Left ventricle myocardium superior (tissue), 1 donor: ENCODE measurements at regions not wholly inside any gene's neighbourhood (a gene's known extent, or its start where the extent isn't known, plus 50 kb on each side); places are given as distances from the start of the nearest gene placed in this dataset.

ENCODE experiments used
- ATAC-seq: fragments of 200-7000 bp; cut with Tn5 transposase; one replicate; pipeline ENCODE4 v1.9.1; 2020; ENCODE audit warnings: mild to moderate bottlenecking, moderate library complexity
- DNase-seq: peaks from one replicate; pipeline ENCODE4 v3.0.0-alpha.2; 2020
- intact Hi-C: fragments of 100-400 bp; cut with micrococcal nuclease; formaldehyde crosslinking; loops from one replicate; pipeline ENCODE4 v1.11.0; 2022
- donor health status: DM: no; HTN: yes; CAD: no; lungs with severe emphysema.

- intact Hi-C loops = no loop called here
- peak; percentile 99 for ATAC-seq
Observed at GRCh38 chr1:195954848-195955247, 653.4 kb downstream of the KCNT2 start.

GRCh38 chr1:195951313-195951712, 656.9 kb downstream of the KCNT2 start:
- ATAC-seq (no peak), DNase-seq (no peak)
- intact Hi-C loops = no loop called here

More at GRCh38 chr1:195954848-195955247, 653.4 kb downstream of the KCNT2 start:
- DNase-seq = peak; percentile 57

GRCh38 chr1:195948123-195948895, 659.9 kb downstream of the KCNT2 start:
- no peak for ATAC-seq
- intact Hi-C loops = no loop called here
- no peak for DNase-seq

- intact Hi-C loops = no loop called here
- ATAC-seq (no peak), DNase-seq (no peak)
Observed at GRCh38 chr1:195946500-195946899, 661.7 kb downstream of the KCNT2 start.

- ATAC-seq = no peak
- no peak for DNase-seq
- intact Hi-C loops = no loop called here
Observed at GRCh38 chr1:195941795-195942194, 666.4 kb downstream of the KCNT2 start.

- intact Hi-C loops = no loop called here
- ATAC-seq = no peak
- DNase-seq = no peak
Observed at GRCh38 chr1:195941314-195941713, 666.9 kb downstream of the KCNT2 start.

GRCh38 chr1:195939844-195940243, 668.4 kb downstream of the KCNT2 start:
- DNase-seq (no peak), ATAC-seq (no peak)
- intact Hi-C loops = no loop called here

- ATAC-seq (no peak), DNase-seq (no peak)
- intact Hi-C loops = no loop called here
Observed at GRCh38 chr1:195934817-195935553, 673.3 kb downstream of the KCNT2 start.

GRCh38 chr1:195933835-195934234, 674.4 kb downstream of the KCNT2 start:
- ATAC-seq = no peak
- intact Hi-C loops = no loop called here

GRCh38 chr1:195915826-195916225, 692.4 kb downstream of the KCNT2 start:
- ATAC-seq = no peak
- DNase-seq = no peak
- intact Hi-C loops = no loop called here

More at GRCh38 chr1:195933835-195934234, 674.4 kb downstream of the KCNT2 start:
- DNase-seq = no peak

GRCh38 chr1:195909061-195909460, 699.2 kb downstream of the KCNT2 start:
- ATAC-seq = no peak
- intact Hi-C loops = no loop called here
- no peak for DNase-seq

GRCh38 chr1:195908121-195908520, 700.1 kb downstream of the KCNT2 start:
- DNase-seq (no peak), ATAC-seq (no peak)
- intact Hi-C loops = no loop called here

GRCh38 chr1:195903203-195903602, 705.0 kb downstream of the KCNT2 start:
- ATAC-seq = no peak
- intact Hi-C loops = no loop called here
- no peak for DNase-seq

GRCh38 chr1:195902779-195903178, 705.5 kb downstream of the KCNT2 start:
- no peak for DNase-seq
- intact Hi-C loops = no loop called here
- ATAC-seq = no peak

GRCh38 chr1:195899762-195900352, 708.4 kb downstream of the KCNT2 start:
- intact Hi-C loops = no loop called here
- ATAC-seq (no peak), DNase-seq (no peak)

GRCh38 chr1:195898924-195899323, 709.3 kb downstream of the KCNT2 start:
- ATAC-seq (no peak), DNase-seq (no peak)
- intact Hi-C loops = no loop called here

- intact Hi-C loops = no loop called here
- ATAC-seq (no peak), DNase-seq (no peak)
Observed at GRCh38 chr1:195898373-195898772, 709.9 kb downstream of the KCNT2 start.

GRCh38 chr1:195897076-195897475, 711.2 kb downstream of the KCNT2 start:
- no peak for ATAC-seq
- no peak for DNase-seq
- intact Hi-C loops = no loop called here

- peak; percentile 86 for ATAC-seq
- DNase-seq = no peak
- intact Hi-C loops = no loop called here
Observed at GRCh38 chr1:195894411-195894810, 713.8 kb downstream of the KCNT2 start.

- intact Hi-C loops = no loop called here
- no peak for ATAC-seq
- DNase-seq = no peak
Observed at GRCh38 chr1:195886000-195886399, 722.2 kb downstream of the KCNT2 start.
